ENCODE measurements at regions not wholly inside any gene's neighbourhood (a gene's known extent, or its start where the extent isn't known, plus 50 kb on each side); places are given as distances from the start of the nearest gene placed in this dataset.

DNA sequence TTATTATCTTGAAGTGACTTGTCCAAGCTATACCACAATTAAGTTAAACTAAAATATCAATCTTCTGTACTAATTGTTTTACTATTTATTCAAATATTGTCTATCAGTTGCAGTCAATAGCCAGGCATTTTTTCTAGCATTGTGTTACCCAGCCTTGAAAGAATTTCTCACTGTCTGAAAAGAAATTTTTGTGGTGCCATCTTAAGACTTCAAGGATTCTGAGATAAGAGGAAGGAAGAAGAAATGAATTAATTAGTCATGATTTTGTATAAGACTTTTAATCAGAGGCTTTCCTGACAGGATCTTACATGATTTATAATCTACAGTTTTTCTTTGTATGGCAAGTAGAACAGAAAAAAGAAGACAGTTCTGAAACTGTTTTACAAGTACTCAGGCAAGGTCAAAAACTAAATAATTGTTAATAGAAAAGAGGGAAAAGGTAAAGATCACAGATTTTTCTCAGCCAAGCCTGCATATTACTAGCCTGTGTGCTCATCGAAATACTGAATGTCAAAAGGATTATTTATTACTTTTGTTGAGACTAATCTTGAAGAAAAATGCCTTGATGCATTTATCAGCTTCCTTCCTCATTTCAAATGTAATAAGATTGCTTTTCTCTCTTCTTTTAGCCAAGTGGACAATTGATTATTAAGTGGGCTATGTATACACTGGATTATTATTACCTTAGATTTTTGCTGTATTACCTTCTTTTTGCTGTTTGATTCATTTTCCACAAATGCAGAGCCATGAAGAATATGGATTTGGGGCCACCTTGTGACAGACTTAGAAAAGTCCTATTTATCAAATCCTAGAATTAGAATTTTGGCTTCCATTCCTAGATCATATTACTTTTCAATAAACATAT is 53.8 kb downstream of the CXCL1 start:
- TF ChIP-seq, protein P1, sequence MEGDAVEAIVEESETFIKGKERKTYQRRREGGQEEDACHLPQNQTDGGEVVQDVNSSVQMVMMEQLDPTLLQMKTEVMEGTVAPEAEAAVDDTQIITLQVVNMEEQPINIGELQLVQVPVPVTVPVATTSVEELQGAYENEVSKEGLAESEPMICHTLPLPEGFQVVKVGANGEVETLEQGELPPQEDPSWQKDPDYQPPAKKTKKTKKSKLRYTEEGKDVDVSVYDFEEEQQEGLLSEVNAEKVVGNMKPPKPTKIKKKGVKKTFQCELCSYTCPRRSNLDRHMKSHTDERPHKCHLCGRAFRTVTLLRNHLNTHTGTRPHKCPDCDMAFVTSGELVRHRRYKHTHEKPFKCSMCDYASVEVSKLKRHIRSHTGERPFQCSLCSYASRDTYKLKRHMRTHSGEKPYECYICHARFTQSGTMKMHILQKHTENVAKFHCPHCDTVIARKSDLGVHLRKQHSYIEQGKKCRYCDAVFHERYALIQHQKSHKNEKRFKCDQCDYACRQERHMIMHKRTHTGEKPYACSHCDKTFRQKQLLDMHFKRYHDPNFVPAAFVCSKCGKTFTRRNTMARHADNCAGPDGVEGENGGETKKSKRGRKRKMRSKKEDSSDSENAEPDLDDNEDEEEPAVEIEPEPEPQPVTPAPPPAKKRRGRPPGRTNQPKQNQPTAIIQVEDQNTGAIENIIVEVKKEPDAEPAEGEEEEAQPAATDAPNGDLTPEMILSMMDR (conservative IDR thresholded peaks at IDR 0.05 in 1 of 2, IDR thresholded peaks at IDR 0.05 in 1 of 2; ENCODE audit: low read depth in 1 of 2, low read length in 2 of 2) = peak; percentile 29 to 40
- TF ChIP-seq EZH2 (IDR thresholded peaks at IDR 0.05; ENCODE audit: low read length, missing control alignments) = no peak

All from fibroblast of lung (primary cell).